Islet of Langerhans (tissue), 1 donor: ENCODE measurements at regions not wholly inside any gene's neighbourhood (a gene's known extent, or its start where the extent isn't known, plus 50 kb on each side); places are given as distances from the start of the nearest gene placed in this dataset.
A peak's percentile ranks its signal among the peaks of the same experiment; 100 is the strongest.

Experiments used
- FAIRE-seq: peaks from one replicate; lab custom pipeline; 2011; peaks lifted over from hg19 to GRCh38; lab: Jason Lieb, UNC

DNA sequence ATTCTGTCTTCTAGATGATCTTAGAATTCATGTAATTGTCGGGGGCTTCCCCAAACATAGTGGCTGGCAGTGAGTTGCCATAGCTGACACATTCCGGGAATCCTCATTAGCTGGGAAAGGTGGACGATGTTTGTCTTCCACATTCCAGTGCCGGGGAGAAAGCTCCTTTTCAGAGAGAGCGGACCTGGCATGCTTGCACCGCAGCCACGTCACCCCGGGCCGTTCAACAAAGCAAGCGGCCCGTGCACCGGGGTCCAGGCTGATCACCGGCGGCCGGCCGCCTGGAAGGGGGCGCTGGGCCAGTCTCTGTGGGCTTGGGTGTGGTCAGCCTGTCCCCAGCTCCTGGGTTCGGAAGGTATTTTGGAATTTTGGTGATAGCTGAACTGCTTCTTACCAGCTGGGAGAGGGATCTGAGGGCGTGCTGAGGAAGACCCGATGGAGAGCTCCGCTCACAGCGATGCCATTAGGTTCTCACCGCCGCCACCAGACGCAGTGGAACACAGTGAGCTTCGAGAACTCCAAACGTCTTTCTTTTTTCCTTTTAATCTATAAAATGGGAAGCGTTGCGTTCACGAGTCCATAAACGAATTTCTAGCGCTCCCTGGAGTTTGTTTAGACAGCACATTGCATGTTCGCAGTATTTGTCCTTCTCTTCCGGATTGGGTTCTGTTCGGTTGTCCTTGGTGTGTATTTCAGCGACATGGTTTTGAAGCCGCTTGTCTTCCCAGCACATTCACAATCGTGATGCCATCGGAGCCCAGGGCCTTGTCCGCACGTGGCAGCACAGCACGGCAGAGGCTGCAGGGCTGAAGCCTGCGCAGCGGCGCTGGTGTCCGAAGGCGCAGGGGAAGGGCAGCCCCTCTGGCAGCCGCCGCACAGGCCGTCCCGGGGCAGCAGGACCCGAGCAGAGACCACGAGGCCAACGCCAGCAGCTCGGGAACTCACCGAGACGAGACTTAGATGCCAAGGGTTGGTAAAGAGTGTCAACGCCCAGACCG, 557.6 kb downstream of the QKI start:
- no peak for FAIRE-seq

DNA sequence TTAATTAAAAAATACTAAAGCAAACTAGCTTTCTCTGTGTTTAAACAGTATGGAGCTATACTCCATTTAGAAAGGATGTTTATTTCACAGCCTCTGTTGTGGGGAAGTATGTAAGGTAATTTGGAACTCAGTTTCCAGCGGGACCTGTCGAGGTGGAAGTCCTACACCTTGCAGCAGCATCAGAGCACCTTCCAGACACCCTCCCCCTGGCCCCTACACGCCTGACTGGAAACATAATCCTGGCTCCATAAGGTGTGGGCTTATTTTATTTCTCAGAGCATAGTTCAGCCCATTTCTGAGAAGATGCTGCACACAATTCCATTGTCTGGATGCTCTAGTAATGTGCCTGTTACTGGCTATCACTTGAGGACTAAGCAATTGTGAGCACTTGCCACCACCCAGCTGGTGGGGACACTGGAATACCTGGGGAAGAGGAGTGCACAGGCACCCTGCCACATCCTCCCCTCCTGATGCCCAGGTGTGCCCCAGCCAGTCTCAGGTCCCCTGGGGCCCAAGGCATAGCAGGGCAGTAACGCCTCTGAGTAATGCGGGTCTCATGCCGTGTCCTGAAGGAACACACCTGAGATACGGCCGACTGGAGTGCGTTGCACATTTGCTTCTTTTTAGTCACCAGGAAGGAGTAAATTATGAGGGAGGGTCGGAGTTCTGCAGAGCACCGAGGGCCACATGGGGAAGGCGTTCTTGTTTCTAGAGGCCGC, 556.5 kb downstream of the QKI start:
- no peak for FAIRE-seq

GRCh38 chr6:163965426-163966348, 551.2 kb downstream of the QKI start:
- no peak for FAIRE-seq

DNA sequence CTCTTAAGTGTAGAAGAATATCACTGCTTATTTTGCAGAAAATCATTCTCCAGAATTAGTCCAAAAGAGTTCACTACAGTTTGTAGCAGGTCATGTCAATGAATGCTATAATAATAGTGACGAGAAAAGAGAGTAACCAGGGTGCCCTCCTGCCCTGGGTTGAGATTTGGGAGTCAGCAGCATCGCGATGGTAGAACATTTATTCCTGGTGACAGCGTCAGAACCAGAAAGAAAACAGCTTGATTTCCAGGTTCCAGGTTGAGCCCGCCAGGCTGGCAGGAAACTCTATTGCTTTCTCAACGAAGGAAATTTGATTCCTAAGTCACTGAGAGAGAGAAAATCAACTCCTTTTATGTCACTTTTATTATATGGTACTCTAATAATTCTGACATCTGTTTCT, 550.3 kb downstream of the QKI start:
- no peak for FAIRE-seq

DNA sequence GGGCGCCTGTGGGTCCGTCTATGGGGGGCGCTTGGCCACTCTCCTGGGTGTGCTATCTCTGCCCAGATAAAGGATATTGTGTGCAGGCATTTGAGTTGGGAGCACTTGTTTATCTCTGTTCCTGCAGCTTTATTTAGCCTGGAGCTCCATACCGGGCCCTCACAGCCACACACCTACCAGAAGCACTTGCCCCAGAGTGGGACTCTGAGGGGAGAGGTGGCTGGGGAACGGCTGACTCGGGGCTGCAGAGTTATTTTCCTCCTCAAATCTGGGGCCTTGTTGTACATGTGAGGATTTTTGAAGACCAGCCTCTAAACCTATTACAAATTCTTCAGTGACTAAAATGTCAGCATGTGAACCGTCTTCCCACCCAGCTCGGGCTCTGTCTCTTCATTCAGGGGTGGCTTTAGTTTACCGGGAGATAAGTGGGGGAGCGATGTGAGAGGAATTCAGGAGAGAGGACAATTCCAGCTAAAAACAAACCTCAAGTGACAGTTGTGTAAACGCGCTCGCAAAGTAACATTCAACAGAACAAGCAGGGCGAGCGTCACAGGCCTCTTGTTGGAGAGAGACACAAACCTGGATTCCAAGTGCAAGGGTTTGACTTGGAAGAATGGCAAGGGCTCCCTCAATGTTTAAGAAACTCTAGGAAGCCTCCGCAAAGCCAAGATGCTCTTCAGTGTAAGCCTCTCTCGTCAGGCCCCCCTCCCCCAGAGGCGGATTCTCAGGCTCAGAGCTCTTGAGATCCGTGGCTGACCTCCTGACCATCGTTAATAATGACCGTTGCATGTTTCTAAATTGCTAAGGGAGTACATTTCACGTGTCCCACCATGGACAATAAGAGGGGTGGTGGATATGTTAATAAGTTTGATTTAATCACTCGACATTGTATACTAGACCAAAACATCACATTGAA, 548.9 kb downstream of the QKI start:
- no peak for FAIRE-seq

DNA sequence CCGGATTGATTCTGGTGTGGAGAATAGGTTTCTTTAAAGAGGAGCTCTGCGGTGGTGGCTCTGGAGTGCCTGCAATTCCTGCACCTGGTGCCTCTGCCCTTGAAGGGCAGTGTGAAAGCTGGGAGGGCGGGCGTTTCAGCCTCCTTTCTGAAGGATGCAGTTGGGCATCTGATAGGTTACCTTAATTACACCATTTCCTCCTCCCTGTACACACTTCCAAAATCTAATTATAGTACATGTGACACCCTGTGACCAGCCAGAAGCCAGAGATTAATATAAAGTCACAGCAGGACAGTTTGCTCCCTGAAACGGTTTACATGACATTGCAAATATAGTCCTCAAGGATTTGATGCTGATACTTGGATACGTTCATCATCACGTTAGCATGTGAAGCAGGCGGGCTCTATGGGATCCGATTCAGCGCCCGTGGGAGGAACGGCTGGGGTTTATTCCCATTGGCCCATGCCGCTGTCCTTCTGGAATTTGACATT, 548.2 kb downstream of the QKI start:
- no peak for FAIRE-seq

GRCh38 chr6:163960128-163960527, 545.6 kb downstream of the QKI start:
- FAIRE-seq, result no peak

- FAIRE-seq, result no peak
Measured at GRCh38 chr6:163958646-163959045, 544.1 kb downstream of the QKI start.

- FAIRE-seq, result peak; percentile 62
Measured at GRCh38 chr6:163956571-163957407, 542.3 kb downstream of the QKI start.

DNA sequence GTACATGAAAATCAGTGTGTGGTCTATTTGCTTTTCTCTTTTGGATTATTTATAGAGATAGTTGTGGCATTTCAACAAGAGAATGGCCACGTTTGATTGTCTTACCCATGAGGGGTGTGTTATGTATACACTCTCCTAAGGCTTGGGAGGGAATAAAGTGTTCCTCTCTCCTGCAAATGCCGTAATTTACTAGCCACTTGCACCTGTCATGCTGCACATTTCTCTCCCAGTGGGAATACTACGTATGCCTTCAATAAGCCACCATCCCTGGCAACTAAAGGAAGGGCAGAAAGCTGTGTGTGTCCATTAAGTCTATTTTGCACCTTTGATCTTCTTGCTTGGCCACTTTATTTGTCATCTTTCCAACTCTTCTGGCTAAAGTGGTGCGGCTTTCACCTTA, 541.2 kb downstream of the QKI start:
- FAIRE-seq, result no peak

- no peak for FAIRE-seq
Measured at GRCh38 chr6:163955096-163955495, 540.6 kb downstream of the QKI start.

DNA sequence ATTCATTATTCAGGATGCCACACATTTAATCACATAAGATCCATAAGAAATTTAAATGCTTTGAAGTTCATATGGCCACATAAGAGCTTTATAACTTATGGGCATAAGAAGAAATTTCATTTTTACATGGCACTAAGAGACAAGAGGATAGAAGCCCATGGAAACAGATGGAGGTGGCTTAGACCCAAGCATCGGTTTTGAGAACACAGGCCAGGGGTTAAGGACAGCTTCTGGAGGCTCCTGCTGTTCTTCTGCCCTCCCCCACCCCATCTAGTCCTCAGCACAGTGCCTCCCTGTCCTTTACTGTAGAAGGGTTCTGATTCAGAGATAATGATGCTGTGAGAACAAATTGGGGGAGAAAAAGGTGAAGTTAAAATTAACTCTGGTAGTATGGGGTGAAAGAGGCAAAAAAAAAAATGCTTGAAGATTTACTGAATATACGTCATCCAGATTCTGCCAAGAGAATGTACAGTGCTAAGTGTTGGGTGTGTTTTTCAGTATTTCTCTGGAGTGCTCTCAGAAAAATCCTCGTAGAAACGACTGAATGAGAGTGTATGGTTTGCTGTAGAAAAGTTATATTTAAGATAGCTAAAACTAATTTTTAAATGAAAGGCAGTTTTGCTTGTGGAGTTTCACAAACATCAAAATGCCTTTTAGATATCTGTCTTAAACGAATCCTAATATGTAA, 539.7 kb downstream of the QKI start:
- FAIRE-seq, result no peak

GRCh38 chr6:163952005-163952404, 537.5 kb downstream of the QKI start:
- no peak for FAIRE-seq

GRCh38 chr6:163951326-163951725, 536.8 kb downstream of the QKI start:
- no peak for FAIRE-seq

GRCh38 chr6:163950159-163950558, 535.6 kb downstream of the QKI start:
- no peak for FAIRE-seq

GRCh38 chr6:163949431-163949830, 534.9 kb downstream of the QKI start:
- FAIRE-seq, result no peak

DNA sequence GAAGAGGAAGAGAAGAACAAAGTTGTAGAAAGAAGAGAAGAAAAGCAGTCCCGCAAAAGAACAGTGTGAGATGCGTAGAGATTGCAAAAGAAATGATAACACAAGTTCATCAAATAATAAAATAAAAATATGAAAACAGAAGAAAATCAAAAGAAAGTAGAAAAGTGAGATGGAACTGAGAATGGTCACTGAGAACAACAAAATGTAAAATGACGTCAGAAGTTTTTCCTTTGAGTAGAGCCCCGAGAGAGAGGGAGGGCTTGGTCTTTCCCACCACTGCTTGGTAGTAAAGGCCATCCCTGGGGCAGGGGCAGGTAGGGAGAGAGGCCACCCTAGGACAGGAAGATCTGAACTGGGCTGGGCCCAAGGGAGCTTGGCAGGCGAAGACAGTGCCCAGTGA, 533.7 kb downstream of the QKI start:
- no peak for FAIRE-seq

GRCh38 chr6:163947276-163947675, 532.8 kb downstream of the QKI start:
- no peak for FAIRE-seq

GRCh38 chr6:163946437-163946836, 531.9 kb downstream of the QKI start:
- no peak for FAIRE-seq

GRCh38 chr6:163945808-163946207, 531.3 kb downstream of the QKI start:
- no peak for FAIRE-seq
